ENCODE measurements at regions not wholly inside any gene's neighbourhood (a gene's known extent, or its start where the extent isn't known, plus 50 kb on each side); places are given as distances from the start of the nearest gene placed in this dataset.

GRCh38 chr2:204415406-204416181, 129.7 kb upstream of the PARD3B start:
- DNase-seq (ENCODE audit: low read depth in 2 of 3, low spot score in 2 of 3): no peak

GRCh38 chr2:204416236-204416635, 129.0 kb upstream of the PARD3B start:
- no peak for DNase-seq (ENCODE audit: low read depth in 2 of 3, low spot score in 2 of 3)

GRCh38 chr2:204425821-204426220, 119.5 kb upstream of the PARD3B start:
- no peak for DNase-seq (ENCODE audit: low read depth in 2 of 3, low spot score in 2 of 3)

GRCh38 chr2:204428675-204429074, 116.6 kb upstream of the PARD3B start:
- DNase-seq (ENCODE audit: low read depth in 2 of 3, low spot score in 2 of 3): no peak

GRCh38 chr2:204431529-204431928, 113.7 kb upstream of the PARD3B start:
- DNase-seq (ENCODE audit: low read depth in 2 of 3, low spot score in 2 of 3): no peak

GRCh38 chr2:204432196-204432595, 113.1 kb upstream of the PARD3B start:
- DNase-seq (ENCODE audit: low read depth in 2 of 3, low spot score in 2 of 3): no peak

- DNase-seq (ENCODE audit: low read depth in 2 of 3, low spot score in 2 of 3): no peak
These were observed 110.4 kb upstream of the PARD3B start for GRCh38 chr2:204434660-204435462.

- no peak for DNase-seq (ENCODE audit: low read depth in 2 of 3, low spot score in 2 of 3)
These were observed 109.0 kb upstream of the PARD3B start for GRCh38 chr2:204436230-204436629.

- DNase-seq (ENCODE audit: low read depth in 2 of 3, low spot score in 2 of 3): no peak
These were observed 107.9 kb upstream of the PARD3B start for GRCh38 chr2:204437408-204437807.

- no peak for DNase-seq (ENCODE audit: low read depth in 2 of 3, low spot score in 2 of 3)
These were observed 107.2 kb upstream of the PARD3B start for GRCh38 chr2:204437815-204438756.

GRCh38 chr2:204441316-204441715, 104.0 kb upstream of the PARD3B start:
- no peak for DNase-seq (ENCODE audit: low read depth in 2 of 3, low spot score in 2 of 3)

- DNase-seq (ENCODE audit: low read depth in 2 of 3, low spot score in 2 of 3): no peak
These were observed 100.1 kb upstream of the PARD3B start for GRCh38 chr2:204445149-204445548.

GRCh38 chr2:204447722-204448121, 97.6 kb upstream of the PARD3B start:
- DNase-seq (ENCODE audit: low read depth in 2 of 3, low spot score in 2 of 3): no peak

- DNase-seq (ENCODE audit: low read depth in 2 of 3, low spot score in 2 of 3): no peak
These were observed 95.3 kb upstream of the PARD3B start for GRCh38 chr2:204449977-204450376.

GRCh38 chr2:204451766-204452165, 93.5 kb upstream of the PARD3B start:
- no peak for DNase-seq (ENCODE audit: low read depth in 2 of 3, low spot score in 2 of 3)

GRCh38 chr2:204452464-204453023, 92.7 kb upstream of the PARD3B start:
- DNase-seq (ENCODE audit: low read depth in 2 of 3, low spot score in 2 of 3): no peak

GRCh38 chr2:204453730-204454167, 91.5 kb upstream of the PARD3B start:
- no peak for DNase-seq (ENCODE audit: low read depth in 2 of 3, low spot score in 2 of 3)

GRCh38 chr2:204454672-204455380, 90.4 kb upstream of the PARD3B start:
- no peak for DNase-seq (ENCODE audit: low read depth in 2 of 3, low spot score in 2 of 3)

GRCh38 chr2:204468746-204469429, 76.4 kb upstream of the PARD3B start:
- DNase-seq (ENCODE audit: low read depth in 2 of 3, low spot score in 2 of 3): no peak

- no peak for DNase-seq (ENCODE audit: low read depth in 2 of 3, low spot score in 2 of 3)
These were observed 75.1 kb upstream of the PARD3B start for GRCh38 chr2:204470178-204470620.

Data from activated CD8-positive, alpha-beta memory T cell treated with anti-CD3 and anti-CD28 coated beads for 48 hours (primary cell).